SHP77 treated with DMSO at 0.1 percent for 48 hours (cell line): ENCODE measurements at regions not wholly inside any gene's neighbourhood (a gene's known extent, or its start where the extent isn't known, plus 50 kb on each side); places are given as distances from the start of the nearest gene placed in this dataset.
"Not testable (repeated sequence)": the region's sequence is repeated elsewhere in the genome, so short reads cannot be mapped to it uniquely, and the experiment has no call there.

Experiments
- DNase-seq: peaks from one replicate; lab custom pipeline; 2025; lab: John Stamatoyannopoulos, UW

DNA sequence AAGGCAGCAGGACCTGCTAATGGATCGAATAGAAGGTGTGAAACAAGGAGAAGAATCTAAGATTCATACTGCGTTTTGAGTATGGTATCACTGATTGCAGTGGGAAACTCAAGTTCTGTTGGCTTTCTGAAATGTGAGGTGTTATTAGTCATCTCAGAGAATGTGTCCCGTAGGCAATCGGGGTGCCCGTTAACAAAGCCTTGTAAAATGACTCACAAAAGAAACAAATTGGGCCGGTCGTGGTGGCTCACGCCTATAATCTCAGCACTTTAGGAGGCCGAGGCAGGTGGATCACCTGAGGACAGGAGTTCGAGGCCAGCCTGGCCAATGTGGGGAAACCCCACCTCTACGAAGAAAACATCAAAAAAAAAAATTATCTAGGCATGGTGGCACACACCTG lies 118.2 kb upstream of the C7orf33 start:
- no peak for DNase-seq

- DNase-seq, result no peak
Observed at GRCh38 chr7:148473703-148474480, 116.7 kb upstream of the C7orf33 start.

DNA sequence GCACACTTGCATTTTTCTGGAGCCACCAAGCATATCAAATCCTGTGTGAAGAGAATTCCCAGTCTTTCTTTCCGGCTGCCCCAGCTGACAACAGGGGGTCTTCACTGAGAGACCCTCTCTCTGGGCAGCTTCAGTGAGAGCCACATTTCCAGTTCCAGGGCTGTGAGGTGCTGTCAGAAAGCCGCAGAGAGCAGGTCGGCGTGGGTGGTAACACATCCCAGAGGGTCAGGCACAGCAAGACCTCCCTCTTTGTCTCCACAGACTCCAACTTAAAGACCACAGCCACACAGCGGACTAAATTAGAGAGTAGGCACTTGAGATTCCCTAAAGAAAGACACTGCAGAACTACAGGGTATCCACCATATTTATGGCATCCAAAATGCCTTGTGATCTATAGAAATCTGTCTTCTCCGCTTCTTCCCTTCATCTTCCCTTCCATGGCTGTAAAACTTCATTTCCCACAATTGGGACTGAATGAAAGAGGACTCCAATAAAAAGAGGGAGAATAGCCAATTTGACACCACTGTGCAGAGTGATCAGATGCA lies 116.0 kb upstream of the C7orf33 start:
- no peak for DNase-seq

GRCh38 chr7:148478551-148478950 lies 112.0 kb upstream of the C7orf33 start:
- no peak for DNase-seq

DNA sequence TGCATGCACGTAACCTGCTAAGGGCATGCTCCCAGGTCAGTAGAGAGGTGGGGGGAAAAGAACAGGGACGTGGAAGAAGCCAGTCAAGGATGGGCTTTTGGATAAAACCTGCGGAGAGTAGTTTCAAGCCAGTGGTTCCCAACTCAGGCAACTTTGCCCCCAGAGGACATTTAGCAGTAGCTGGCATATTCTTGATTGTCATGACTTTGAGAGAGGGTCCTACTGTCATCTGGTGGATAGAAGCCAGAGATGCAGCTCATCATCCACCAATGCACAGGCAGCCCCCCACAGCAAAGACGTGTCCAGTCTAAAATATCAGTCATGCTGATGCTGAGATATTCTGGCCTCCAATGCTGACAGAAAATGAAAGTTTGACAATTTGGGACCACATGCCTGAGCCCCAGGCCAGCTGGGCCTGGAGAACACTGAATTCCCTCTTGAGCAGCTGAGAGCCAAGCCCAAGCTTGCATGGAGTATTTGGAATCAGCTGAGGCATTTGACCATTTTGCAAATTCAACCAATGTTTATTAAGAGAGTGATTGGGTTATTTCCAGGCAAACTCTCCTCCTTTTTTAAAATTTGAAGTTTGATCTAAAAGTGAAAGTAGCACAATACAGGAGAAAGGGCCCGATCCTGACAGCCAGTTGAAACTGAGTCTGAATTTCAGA lies 110.0 kb upstream of the C7orf33 start:
- DNase-seq, result no peak

DNA sequence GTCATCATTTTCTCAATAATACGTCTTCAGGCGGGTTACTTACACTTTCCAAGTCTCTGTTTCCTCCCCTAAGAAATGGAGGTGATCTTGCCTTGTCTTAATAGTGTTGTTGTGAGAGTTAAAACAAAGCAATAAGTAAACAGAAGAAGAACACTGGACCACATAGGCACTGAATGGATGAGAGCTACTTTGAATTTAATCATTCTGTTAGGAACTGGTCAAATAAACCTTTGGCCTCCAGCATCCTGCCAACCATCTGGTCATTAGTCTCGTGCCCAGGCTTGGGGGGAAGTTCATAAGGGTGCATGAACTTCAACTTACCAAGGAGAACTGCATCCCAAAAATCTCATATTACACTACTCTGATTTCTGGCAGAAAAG lies 109.4 kb upstream of the C7orf33 start:
- no peak for DNase-seq

GRCh38 chr7:148481971-148482626 lies 108.5 kb upstream of the C7orf33 start:
- DNase-seq, result no peak

GRCh38 chr7:148483515-148484308 lies 106.9 kb upstream of the C7orf33 start:
- DNase-seq, result no peak

DNA sequence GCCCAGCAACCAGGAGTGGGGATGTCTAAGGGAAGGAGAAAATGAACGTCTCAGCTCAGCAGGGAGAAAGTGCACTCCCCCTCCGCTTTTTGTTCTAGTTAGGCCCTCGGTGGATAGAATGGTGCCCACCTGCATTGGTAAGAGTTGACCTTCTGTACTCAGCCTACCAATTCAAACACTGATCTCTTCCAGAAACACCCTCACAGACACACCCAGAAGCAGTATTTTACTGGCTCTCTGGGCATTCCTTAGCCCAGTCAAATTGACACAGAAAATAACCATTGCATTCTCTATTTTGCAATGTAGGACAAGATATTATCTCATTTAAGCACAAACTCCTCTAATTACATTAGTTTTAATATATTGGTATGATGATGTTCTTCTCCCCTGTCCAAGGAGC lies 106.1 kb upstream of the C7orf33 start:
- DNase-seq, result no peak

DNA sequence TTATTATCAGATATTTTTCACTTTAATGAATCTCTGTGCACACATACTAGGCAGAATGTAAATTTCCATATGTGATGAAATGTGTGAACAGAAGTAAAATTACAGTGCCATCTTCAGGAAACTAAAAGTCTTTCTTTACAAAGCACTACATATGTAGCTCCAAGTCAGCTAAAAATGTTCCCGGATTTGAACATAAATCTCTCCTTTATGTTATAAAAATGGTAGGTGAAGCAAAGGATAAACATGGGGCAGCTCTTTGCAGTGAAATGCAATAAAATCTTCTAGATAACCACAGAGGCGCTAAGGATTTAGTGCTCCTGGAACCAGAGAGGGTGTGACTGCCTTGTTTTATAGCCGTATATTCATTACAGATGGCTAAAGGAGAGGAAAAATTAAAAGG lies 104.9 kb upstream of the C7orf33 start:
- no peak for DNase-seq

GRCh38 chr7:148486937-148487336 lies 103.6 kb upstream of the C7orf33 start:
- DNase-seq, result no peak

DNA sequence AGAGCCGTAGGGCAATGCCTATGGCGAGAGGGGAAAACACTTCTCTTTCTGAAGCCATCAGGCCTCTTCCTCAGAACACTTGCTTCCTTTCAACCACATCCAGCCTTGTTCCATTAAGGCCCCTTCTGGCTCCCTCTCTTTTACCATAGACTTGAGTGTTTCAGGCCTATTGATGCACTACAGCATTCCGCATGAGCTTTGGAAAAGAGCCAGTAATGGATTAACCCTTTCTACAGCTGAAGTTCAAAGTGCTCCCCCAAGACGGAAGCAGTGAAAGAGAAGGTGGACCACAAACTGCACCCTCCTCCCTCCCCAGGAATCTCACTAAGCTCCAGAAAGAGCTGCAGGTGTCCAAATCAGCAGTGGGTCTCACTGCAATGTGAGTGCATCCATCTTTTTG lies 102.7 kb upstream of the C7orf33 start:
- DNase-seq, result no peak

DNA sequence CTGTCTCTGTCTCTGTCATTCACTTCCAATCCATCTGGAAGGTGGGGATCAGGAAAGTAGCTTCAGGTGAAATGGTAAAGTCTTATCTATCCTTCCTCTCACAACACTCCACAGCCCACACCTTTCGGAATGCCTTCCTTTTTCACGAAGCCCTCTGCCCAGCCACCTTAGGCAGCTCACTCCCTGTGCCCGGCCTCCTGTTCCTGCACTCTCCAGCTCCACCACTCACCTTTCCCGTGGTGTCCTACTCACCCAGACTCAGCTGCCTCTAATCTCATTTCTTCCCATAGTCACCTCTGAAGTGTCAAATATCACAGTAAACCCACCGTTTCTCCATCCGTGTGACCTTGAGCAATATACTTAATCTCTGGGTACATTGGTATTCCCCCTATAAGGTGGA lies 100.9 kb upstream of the C7orf33 start:
- DNase-seq, result no peak

GRCh38 chr7:148492157-148492860 lies 98.3 kb upstream of the C7orf33 start:
- no peak for DNase-seq

DNA sequence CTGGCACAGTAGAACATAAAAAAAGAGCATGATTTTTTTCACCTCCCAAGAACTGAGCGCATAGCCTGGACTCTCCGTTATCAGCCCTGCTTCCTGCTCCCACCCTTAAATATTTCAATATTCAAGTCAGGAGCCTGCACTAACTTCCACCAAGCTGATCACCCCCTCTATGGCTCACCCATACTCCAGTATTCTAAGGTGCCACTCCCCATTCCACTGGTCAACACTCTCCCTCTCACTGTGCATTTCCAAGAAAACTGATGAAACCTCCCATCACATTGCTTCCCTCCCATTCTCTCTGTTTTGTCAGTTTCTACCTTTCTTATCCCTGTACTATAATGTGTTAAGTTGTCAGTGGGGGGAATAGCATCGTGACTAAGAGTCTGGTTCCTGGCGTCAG lies 95.0 kb upstream of the C7orf33 start:
- no peak for DNase-seq

- no peak for DNase-seq
Observed at GRCh38 chr7:148500978-148501377, 89.6 kb upstream of the C7orf33 start.

DNA sequence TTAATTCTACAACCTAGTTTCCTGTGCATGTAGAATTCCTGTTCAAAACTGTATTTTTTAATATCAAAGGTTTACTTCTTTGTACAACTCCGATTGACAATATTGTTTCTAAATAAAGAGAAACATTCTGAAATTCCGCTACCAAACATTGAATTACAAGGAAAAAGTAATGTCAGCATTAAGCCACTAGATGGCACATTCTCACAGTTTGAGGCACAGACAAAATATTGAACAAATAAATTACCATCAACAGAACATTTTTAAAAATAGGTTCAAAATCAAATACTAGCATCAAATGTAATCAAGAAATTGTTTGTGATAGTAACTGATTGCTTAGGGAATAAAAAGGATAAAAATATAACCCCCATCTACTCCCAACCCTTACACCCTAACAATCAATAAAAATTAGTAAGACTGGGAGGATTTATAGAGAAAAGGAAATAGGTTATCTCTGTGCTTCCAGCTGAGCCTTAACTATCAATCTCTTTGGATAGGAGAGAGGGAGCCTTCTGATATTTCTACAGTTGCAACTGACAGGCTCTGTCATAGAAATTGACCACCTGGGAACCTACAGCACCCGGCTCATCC lies 86.6 kb upstream of the C7orf33 start:
- no peak for DNase-seq

DNA sequence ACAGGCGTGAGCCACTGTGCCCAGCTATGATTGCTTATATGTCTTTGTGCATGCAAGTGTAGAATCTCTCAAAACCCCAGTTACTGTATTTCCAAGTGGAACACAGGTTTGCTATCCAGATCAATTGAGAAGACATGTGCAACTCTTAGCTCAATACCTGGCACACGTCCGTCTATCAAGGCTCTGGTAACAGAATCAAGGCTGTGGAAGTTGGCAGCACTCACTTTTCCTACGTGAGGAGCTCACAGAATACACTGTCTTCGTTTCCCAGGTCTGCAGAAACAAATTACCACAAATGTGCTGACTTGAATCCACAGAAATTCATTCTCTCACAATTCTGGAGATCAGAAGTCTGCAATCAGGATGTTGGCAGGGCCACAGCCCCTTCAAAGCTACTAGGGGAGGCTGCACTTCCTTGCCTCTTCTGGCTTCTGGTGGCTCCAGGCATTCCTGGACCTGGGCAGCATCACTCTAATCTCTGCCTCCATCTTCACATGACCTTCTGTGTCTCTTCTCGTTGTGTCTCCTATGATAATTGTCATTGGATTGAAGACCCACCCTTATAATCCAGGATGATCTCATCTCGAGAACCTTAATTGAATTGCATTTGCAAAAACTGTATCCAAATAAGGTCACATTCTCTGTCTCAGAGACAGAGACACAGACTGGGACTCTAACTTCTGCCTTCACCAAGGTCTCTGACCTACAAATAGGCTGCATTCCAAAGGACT lies 84.8 kb upstream of the C7orf33 start:
- DNase-seq, result no peak

- not testable (repeated sequence) for DNase-seq
Observed at GRCh38 chr7:148507064-148507573, 83.4 kb upstream of the C7orf33 start.

- DNase-seq, result no peak
Observed at GRCh38 chr7:148507787-148508186, 82.8 kb upstream of the C7orf33 start.
